Upper lobe of right lung (tissue), 1 donor: ENCODE measurements at regions not wholly inside any gene's neighbourhood (a gene's known extent, or its start where the extent isn't known, plus 50 kb on each side); places are given as distances from the start of the nearest gene placed in this dataset.

ENCODE experiments used
- ATAC-seq: fragments of 200-7000 bp; cut with Tn5 transposase; one replicate; pipeline ENCODE4 v1.9.1; 2020; ENCODE audit warnings: mild to moderate bottlenecking, moderate library complexity
- DNase-seq: peaks from one replicate; pipeline ENCODE4 v3.0.0-alpha.2; 2020
- H3K27ac ChIP-seq: fragments of 200-600 bp; one replicate; pipeline ENCODE4 v1.8.0; 2022
- H3K27me3 ChIP-seq: fragments of 200-600 bp; one replicate; pipeline ENCODE4 v1.8.0; 2022; ENCODE audit warnings: mild to moderate bottlenecking
- H3K36me3 ChIP-seq: fragments of 200-600 bp; one replicate; pipeline ENCODE4 v1.8.0; 2022
- H3K4me1 ChIP-seq: fragments of 200-600 bp; one replicate; pipeline ENCODE4 v1.8.0; 2022
- H3K4me3 ChIP-seq: fragments of 200-600 bp; one replicate; pipeline ENCODE4 v1.8.0; 2022; ENCODE audit warnings: mild to moderate bottlenecking
- H3K9me3 ChIP-seq: fragments of 200-600 bp; one replicate; pipeline ENCODE4 v1.8.0; 2022
- CTCF ChIP-seq: fragments of 200-600 bp; IDR thresholded peaks from one replicate; pipeline ENCODE4 v1.8.0; 2022; ENCODE audit warnings: antibody characterized with exemption
- intact Hi-C: fragments of 100-400 bp; cut with DNase I; formaldehyde crosslinking; loops from one replicate; pipeline ENCODE4 v1.11.0; 2022
- donor health status: DM: no; HTN: yes; CAD: no; lungs with severe emphysema.

- Histone ChIP-seq H3K9me3 (no peaks in the 10 kb centered on the region), H3K36me3 (no peaks in the 10 kb centered on the region), H3K4me3 (no peak overlapping the region), H3K27me3 (no peaks in the 10 kb centered on the region), H3K27ac (no peak overlapping the region), H3K4me1 (no peaks in the 10 kb centered on the region)
- ATAC-seq (no peak), DNase-seq (no peak)
- intact Hi-C loops, result no loop called here
- no peak for TF ChIP-seq CTCF
These were observed 692.1 kb upstream of the ZP4 start for GRCh38 chr1:238582816-238583215.

GRCh38 chr1:238581332-238581731, 690.6 kb upstream of the ZP4 start:
- intact Hi-C loops, result no loop called here
- Histone ChIP-seq H3K36me3 (no peaks in the 10 kb centered on the region), H3K9me3 (no peaks in the 10 kb centered on the region), H3K4me3 (no peak overlapping the region), H3K27me3 (no peaks in the 10 kb centered on the region), H3K27ac (no peak overlapping the region), H3K4me1 (no peaks in the 10 kb centered on the region)
- DNase-seq (no peak), ATAC-seq (no peak)
- no peak for TF ChIP-seq CTCF

- ATAC-seq, result no peak
- Histone ChIP-seq H3K27me3 (no peaks in the 10 kb centered on the region), H3K4me3 (no peak overlapping the region), H3K36me3 (no peaks in the 10 kb centered on the region), H3K4me1 (no peaks in the 10 kb centered on the region), H3K27ac (no peak overlapping the region), H3K9me3 (no peaks in the 10 kb centered on the region)
- intact Hi-C loops, result no loop called here
- no peak for DNase-seq
- TF ChIP-seq CTCF, result no peak
These were observed 678.0 kb upstream of the ZP4 start for GRCh38 chr1:238568735-238569134.

GRCh38 chr1:238562341-238562740, 671.6 kb upstream of the ZP4 start:
- no peak for TF ChIP-seq CTCF
- intact Hi-C loops, result no loop called here
- no peaks in the 10 kb centered on the region for H3K27me3 ChIP-seq
- H3K4me1 ChIP-seq, result no peaks in the 10 kb centered on the region
- H3K27ac ChIP-seq, result no peak overlapping the region
- no peaks in the 10 kb centered on the region for H3K9me3 ChIP-seq
- H3K36me3 ChIP-seq, result no peaks in the 10 kb centered on the region
- no peak for ATAC-seq
- no peak overlapping the region for H3K4me3 ChIP-seq
- DNase-seq, result no peak

GRCh38 chr1:238558746-238559145, 668.0 kb upstream of the ZP4 start:
- no peaks in the 10 kb centered on the region for H3K9me3 ChIP-seq
- intact Hi-C loops, result no loop called here
- H3K27ac ChIP-seq, result no peak overlapping the region
- no peaks in the 10 kb centered on the region for H3K27me3 ChIP-seq
- no peak for TF ChIP-seq CTCF
- DNase-seq, result no peak
- no peaks in the 10 kb centered on the region for H3K4me1 ChIP-seq
- ATAC-seq, result no peak
- H3K4me3 ChIP-seq, result no peak overlapping the region
- no peaks in the 10 kb centered on the region for H3K36me3 ChIP-seq

GRCh38 chr1:238558156-238558555, 667.4 kb upstream of the ZP4 start:
- DNase-seq (no peak), ATAC-seq (no peak)
- no peak for TF ChIP-seq CTCF
- Histone ChIP-seq H3K27me3 (no peaks in the 10 kb centered on the region), H3K27ac (no peak overlapping the region), H3K4me1 (no peaks in the 10 kb centered on the region), H3K9me3 (no peaks in the 10 kb centered on the region), H3K4me3 (no peak overlapping the region), H3K36me3 (no peaks in the 10 kb centered on the region)
- intact Hi-C loops, result no loop called here
